AG09319 (cell line): ENCODE measurements at regions not wholly inside any gene's neighbourhood (a gene's known extent, or its start where the extent isn't known, plus 50 kb on each side); places are given as distances from the start of the nearest gene placed in this dataset.

Experiments
- DNase-seq: peaks from one replicate; pipeline ENCODE4 v3.0.0-alpha.2; 2010; ENCODE audit warnings: low read depth; ENCODE audit errors: extremely low read depth
- TF ChIP-seq, protein P1 (sequence below): IDR thresholded peaks from 2 replicates; pipeline ENCODE4 v1.5.1; 2011; ENCODE audit warnings: low read depth, mild to moderate bottlenecking, inconsistent platforms, low read length, moderate library complexity

DNA sequence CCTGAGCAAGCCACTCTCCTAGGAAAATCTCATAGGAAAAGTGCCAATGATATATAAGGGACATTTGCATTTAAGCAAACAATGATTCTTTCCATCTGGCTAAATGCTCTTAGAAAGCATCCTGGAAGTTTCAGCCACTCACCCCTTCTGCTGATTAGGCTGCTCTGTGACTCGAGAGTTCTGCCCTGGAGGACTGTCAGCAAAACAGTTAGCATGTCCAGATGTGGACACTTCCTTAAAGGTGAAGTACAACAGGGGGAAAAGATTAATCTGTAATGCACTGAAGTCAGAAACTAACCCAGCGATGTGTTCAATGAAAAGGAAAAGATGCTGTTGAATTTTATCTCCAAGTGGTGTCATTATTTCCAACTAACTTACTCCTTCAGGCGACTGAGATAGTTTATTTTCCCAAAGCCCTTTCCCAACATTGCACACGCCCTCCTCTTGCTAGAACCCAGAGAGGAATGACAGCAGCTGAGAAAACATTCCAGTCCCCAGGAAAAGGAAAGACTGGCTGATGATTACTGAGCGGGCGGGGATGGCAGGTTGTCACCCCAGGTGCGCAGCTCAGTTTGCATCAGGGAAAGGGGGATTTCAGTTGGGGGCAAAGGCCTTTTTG is 214.0 kb downstream of the SS18 start:
- TF ChIP-seq, protein P1, sequence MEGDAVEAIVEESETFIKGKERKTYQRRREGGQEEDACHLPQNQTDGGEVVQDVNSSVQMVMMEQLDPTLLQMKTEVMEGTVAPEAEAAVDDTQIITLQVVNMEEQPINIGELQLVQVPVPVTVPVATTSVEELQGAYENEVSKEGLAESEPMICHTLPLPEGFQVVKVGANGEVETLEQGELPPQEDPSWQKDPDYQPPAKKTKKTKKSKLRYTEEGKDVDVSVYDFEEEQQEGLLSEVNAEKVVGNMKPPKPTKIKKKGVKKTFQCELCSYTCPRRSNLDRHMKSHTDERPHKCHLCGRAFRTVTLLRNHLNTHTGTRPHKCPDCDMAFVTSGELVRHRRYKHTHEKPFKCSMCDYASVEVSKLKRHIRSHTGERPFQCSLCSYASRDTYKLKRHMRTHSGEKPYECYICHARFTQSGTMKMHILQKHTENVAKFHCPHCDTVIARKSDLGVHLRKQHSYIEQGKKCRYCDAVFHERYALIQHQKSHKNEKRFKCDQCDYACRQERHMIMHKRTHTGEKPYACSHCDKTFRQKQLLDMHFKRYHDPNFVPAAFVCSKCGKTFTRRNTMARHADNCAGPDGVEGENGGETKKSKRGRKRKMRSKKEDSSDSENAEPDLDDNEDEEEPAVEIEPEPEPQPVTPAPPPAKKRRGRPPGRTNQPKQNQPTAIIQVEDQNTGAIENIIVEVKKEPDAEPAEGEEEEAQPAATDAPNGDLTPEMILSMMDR = no peak
- no peak for DNase-seq

DNA sequence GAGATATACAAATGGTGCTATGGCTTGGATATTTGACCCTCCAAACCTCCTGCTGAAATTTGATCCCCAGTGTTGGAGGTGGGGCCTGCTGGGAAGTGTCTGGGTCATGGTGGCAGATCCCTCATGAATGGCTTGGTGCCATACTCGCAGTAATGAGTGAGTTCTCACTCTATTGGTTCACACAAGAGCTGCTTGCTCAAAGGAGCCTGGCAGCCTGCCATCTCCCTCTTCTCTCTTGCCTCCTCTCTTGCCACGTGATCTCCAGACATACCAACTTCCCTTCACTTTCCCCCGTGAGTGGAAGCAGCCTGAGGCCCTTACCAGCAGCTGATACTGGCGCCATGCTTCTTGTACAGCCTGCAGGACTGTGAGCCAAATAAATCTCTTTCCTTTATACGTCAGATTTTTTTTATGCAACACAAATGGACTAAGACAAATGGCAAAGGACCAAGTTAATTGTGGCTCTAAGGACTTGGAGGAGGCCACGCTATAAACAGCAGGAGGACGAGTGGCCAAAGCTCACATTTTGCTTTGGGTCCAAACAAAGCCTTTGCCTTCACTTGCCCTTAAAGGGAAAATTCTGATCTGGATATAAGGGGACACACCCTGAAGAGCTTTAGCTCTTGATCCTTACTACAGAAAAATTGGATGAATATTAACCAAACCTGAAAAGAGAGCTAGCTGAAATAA is 214.7 kb downstream of the SS18 start:
- DNase-seq = no peak
- TF ChIP-seq, protein P1 = no peak

DNA sequence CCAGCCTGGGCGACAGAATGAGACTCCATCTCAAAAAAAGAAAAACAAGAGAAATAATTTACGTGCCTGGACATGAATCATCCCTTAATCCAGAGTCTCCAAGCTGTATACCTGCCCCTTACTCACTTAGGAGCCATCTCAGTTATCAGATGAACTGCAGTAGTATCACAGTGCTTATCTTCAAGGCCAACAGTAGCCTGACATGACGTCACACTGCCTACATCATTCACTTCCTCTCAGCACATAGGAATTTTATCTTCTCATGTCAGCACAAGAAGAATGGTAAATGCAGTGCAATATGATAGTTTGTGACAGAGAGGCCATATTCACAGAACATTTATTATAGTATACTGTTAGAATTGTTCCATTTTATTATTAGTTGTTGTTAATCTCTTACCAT is 216.6 kb downstream of the SS18 start:
- TF ChIP-seq, protein P1 = no peak

DNA sequence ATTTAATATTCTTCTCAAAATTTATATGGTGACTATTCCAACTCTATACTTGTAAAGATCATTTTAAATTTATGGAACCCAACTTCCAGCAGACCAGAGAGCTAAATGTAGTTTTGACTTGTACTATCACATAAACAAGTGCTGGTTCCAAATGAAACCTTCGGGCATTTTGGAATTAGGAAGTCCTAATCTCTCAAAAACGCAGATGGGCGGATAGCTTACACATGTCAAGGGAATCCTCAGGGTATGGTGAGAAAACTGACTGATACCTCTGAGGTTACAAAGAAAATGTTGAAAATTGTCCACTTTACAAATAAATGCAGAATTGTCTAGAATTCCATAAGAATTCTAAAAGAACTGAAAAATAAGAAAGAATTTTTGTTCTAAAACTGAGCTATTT is 224.1 kb downstream of the SS18 start:
- TF ChIP-seq, protein P1 = no peak
- DNase-seq = no peak

More for the DNA sequence above, 216.6 kb downstream of the SS18 start:
- no peak for DNase-seq

DNA sequence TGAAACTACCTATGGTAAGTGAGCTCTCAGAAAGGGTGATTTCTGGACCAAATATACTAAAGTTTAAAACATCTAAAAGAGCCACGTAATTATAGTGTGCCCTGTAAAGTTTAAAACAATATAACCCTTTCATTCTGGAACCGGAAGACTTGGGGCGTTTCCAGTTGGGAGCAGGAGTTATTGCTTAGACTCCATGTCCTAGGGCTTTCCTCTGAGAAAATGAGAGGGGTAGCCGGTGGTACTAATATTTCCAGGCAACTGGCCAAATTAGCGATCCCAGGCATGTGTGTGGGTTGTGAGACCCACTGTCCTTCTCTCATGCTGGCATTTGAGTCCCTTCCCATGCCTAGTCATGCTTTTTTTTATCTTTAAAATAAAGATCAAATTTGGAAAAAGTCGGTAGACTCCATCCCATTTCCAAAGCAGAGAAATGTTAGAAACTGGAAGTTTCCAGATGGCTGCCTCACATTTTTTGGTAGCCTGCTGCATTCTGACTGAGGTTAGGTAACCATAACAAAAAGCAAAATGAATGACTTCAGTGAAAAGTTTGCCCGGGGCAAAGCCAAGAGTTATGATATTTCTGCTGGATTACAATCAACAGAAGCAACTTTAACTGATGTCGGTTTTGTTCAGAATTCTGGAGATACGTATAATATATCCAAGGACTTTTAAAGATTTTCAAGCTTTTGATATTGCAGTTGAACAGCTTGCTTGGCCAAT is 227.4 kb downstream of the SS18 start:
- TF ChIP-seq, protein P1 = no peak
- peak; percentile 14 for DNase-seq

DNA sequence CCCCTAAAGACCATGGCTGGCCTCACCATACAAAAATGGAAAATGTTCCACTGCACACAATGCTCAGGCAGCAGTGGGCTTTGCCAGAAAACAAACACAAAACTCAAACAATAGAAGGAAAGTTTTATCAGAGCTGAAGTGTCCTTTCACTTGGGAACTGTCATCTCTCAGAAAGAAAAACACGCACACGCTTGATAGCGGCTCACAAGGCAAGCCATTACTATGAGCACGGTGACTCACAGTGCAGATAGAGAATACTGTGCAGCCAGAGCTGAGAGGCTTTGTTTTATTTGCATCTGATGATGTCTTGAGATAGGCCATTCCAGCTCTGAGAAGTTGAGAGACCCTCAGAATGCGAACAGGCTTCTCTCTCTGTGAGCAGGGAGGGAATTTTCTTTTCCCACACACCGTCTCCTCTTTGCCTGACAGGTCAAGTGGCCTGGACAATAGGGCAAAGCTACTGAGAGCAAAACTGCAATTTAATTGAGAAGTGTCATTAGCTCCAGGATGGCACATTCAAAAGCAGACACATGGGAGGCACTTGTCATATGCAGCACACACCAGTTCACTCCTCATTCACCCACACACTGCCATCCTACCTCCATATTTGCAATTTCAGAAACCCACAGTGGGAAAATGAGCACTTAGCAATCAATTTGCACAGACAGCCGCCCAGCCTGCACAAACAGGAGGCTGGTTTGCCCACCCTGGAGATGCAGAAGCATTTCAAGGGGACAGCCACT is 236.6 kb downstream of the SS18 start:
- no peak for DNase-seq
- TF ChIP-seq, protein P1 = no peak
